ENCODE measurements at regions not wholly inside any gene's neighbourhood (a gene's known extent, or its start where the extent isn't known, plus 50 kb on each side); places are given as distances from the start of the nearest gene placed in this dataset.

DNA sequence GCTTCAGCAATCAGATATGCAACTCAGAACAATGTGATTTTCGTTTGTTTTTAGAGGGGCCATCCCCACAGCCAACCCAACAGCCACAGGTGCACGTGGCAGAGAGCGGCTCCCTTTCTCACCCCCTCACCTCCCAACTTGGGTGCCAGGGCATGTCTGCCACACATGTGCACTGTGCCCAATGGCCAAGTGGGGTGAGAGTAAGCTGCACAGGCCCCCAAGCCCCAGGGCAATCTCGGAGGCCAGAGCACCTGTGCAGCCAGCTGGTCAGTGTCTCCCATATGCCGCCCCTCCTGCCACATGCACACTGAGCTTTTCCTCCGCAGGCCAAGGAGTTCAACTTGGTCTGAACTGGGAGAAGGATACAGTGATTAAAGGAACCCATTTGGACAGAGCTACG lies 1130.2 kb downstream of the DSC3 start:
- TF ChIP-seq, protein P1, sequence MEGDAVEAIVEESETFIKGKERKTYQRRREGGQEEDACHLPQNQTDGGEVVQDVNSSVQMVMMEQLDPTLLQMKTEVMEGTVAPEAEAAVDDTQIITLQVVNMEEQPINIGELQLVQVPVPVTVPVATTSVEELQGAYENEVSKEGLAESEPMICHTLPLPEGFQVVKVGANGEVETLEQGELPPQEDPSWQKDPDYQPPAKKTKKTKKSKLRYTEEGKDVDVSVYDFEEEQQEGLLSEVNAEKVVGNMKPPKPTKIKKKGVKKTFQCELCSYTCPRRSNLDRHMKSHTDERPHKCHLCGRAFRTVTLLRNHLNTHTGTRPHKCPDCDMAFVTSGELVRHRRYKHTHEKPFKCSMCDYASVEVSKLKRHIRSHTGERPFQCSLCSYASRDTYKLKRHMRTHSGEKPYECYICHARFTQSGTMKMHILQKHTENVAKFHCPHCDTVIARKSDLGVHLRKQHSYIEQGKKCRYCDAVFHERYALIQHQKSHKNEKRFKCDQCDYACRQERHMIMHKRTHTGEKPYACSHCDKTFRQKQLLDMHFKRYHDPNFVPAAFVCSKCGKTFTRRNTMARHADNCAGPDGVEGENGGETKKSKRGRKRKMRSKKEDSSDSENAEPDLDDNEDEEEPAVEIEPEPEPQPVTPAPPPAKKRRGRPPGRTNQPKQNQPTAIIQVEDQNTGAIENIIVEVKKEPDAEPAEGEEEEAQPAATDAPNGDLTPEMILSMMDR (IDR thresholded peaks at IDR 0.05) = no peak
- TF ChIP-seq POLR2A (IDR thresholded peaks at IDR 0.05) = no peak

Measured in heart left ventricle (tissue), 13 donors.